ENCODE measurements at regions not wholly inside any gene's neighbourhood (a gene's known extent, or its start where the extent isn't known, plus 50 kb on each side); places are given as distances from the start of the nearest gene placed in this dataset.

GRCh38 chr14:104462651-104463630, 116.6 kb upstream of the C14orf180 start:
- no peak for TF ChIP-seq POLR2AphosphoS5 (IDR thresholded peaks at IDR 0.05; ENCODE audit: low read depth, low read length)
- no peak for TF ChIP-seq POLR2A (IDR thresholded peaks at IDR 0.05; ENCODE audit: low read depth, low read length)
- TF ChIP-seq TAF1 (IDR thresholded peaks at IDR 0.05; ENCODE audit: borderline replicate concordance, low read depth, low read length), result no peak
- FAIRE-seq (no peak), DNase-seq (ENCODE audit: insufficient read length) (no peak)

GRCh38 chr14:104464907-104465306, 114.7 kb upstream of the C14orf180 start:
- TF ChIP-seq POLR2A (IDR thresholded peaks at IDR 0.05; ENCODE audit: low read depth, low read length) (no peak), POLR2AphosphoS5 (IDR thresholded peaks at IDR 0.05; ENCODE audit: low read depth, low read length) (no peak), TAF1 (IDR thresholded peaks at IDR 0.05; ENCODE audit: borderline replicate concordance, low read depth, low read length) (no peak)
- no peak for DNase-seq (ENCODE audit: insufficient read length)
- no peak for FAIRE-seq

GRCh38 chr14:104465482-104466390, 113.8 kb upstream of the C14orf180 start:
- DNase-seq (ENCODE audit: insufficient read length), result no peak
- TF ChIP-seq POLR2A (IDR thresholded peaks at IDR 0.05; ENCODE audit: low read depth, low read length) (no peak), TAF1 (IDR thresholded peaks at IDR 0.05; ENCODE audit: borderline replicate concordance, low read depth, low read length) (no peak), POLR2AphosphoS5 (IDR thresholded peaks at IDR 0.05; ENCODE audit: low read depth, low read length) (no peak)
- FAIRE-seq, result no peak

DNA sequence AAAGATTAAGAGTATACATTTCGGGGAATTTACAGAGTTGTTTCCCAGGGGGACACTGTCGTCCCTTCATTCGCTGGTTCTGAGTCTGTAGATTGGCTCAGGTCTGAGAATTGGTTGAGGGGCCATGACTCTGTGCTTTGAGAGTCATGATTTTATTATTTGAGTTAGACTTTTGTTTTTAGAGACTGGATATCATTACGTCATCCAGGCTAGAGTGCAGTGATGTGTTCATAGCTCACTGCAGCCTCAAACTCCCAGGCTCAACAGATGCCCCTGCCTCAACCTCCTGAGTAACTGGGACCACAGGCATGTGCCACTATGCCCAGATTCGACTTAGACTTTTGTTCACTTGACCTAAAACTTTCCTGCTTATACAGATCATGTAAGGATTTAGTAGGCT, 112.3 kb upstream of the C14orf180 start:
- DNase-seq (ENCODE audit: insufficient read length), result no peak
- FAIRE-seq, result no peak
- no peak for TF ChIP-seq TAF1 (IDR thresholded peaks at IDR 0.05; ENCODE audit: borderline replicate concordance, low read depth, low read length)

- no peak for TF ChIP-seq TAF1 (IDR thresholded peaks at IDR 0.05; ENCODE audit: borderline replicate concordance, low read depth, low read length)
- no peak for TF ChIP-seq POLR2A (IDR thresholded peaks at IDR 0.05; ENCODE audit: low read depth, low read length)
- no peak for TF ChIP-seq POLR2AphosphoS5 (IDR thresholded peaks at IDR 0.05; ENCODE audit: low read depth, low read length)
- FAIRE-seq (no peak), DNase-seq (ENCODE audit: insufficient read length) (no peak)
Observed at GRCh38 chr14:104467641-104468040, 111.9 kb upstream of the C14orf180 start.

DNA sequence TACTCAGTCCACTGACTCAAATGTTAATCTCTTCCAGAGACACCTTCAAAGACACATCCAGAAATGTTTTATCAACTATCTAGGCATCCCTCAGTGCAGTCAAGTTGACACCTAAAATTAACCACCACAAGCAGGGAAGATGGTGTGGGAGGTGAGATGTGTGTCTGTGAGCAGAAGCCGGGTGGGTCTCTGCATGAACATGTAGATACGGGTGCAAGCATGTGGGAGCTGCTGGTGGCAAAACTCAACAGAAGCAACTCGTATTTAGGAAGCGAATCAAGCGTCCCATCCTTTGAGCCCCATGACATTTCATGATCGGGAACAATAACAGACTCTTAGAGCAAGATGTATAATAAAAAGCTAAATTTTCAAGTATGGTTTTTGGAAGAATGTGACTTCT, 110.0 kb upstream of the C14orf180 start:
- TF ChIP-seq POLR2AphosphoS5 (IDR thresholded peaks at IDR 0.05; ENCODE audit: low read depth, low read length), result no peak
- TF ChIP-seq TAF1 (IDR thresholded peaks at IDR 0.05; ENCODE audit: borderline replicate concordance, low read depth, low read length), result no peak
- TF ChIP-seq POLR2A (IDR thresholded peaks at IDR 0.05; ENCODE audit: low read depth, low read length), result no peak
- DNase-seq (ENCODE audit: insufficient read length) (no peak), FAIRE-seq (no peak)

DNA sequence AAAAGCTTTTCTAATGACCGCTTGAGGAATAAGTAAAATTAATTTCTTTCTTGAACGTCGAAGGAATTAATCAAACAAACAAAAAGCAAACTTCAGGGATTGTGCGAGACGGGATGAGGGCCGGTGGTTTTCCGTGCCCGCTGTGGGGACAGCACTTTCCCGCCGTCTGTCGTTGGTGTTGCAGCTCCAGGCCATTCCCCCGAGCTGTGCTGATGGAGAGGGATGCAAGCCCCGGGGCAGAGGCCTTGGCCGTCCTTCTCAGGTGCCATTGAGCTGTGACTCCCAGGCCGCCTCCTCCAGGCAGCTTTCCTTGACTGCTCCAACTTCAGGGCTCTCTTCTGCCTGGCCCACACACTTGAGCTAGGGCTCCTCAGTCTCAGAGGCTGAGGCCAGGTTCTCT, 109.0 kb upstream of the C14orf180 start:
- DNase-seq (ENCODE audit: insufficient read length) (no peak), FAIRE-seq (no peak)
- TF ChIP-seq POLR2A (IDR thresholded peaks at IDR 0.05; ENCODE audit: low read depth, low read length) (no peak), POLR2AphosphoS5 (IDR thresholded peaks at IDR 0.05; ENCODE audit: low read depth, low read length) (no peak), TAF1 (IDR thresholded peaks at IDR 0.05; ENCODE audit: borderline replicate concordance, low read depth, low read length) (no peak)

DNA sequence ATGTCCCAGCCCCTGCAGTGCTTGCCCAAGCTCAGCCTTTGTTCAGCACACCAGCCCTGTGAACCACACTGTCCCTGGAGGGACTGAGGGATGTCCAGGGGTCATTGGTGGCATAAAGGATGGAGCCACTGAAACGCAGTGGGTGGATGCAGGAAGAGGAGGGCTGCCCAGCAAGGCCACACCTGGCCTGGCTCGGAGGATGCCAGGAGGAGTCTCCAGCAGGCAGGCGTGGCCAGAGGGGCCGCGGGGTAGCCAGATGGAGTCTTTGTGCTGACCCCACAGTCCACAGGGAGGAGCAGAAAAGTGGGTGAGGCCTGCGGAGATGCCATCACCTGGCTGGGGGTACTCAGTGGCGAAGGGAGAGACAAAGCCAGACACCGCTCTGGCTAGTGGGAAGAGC, 108.5 kb upstream of the C14orf180 start:
- TF ChIP-seq POLR2AphosphoS5 (IDR thresholded peaks at IDR 0.05; ENCODE audit: low read depth, low read length) (no peak), POLR2A (IDR thresholded peaks at IDR 0.05; ENCODE audit: low read depth, low read length) (no peak), TAF1 (IDR thresholded peaks at IDR 0.05; ENCODE audit: borderline replicate concordance, low read depth, low read length) (no peak)
- FAIRE-seq (no peak), DNase-seq (ENCODE audit: insufficient read length) (no peak)

DNA sequence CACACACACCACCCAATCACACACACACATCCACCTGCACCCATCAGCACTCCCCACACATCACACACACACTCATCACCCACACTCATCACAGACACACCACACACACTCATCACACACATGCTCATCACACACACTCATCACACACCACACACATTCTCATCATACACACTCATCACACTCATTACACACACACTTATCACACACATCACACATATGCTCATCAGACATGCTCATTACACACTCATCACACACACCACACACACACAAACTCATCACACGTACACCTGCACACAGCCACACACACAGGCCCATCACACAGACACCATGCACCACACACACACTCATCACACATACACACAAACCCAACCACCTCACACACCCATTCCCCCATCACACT, 107.5 kb upstream of the C14orf180 start:
- TF ChIP-seq POLR2A (IDR thresholded peaks at IDR 0.05; ENCODE audit: low read depth, low read length) (no peak), TAF1 (IDR thresholded peaks at IDR 0.05; ENCODE audit: borderline replicate concordance, low read depth, low read length) (no peak), POLR2AphosphoS5 (IDR thresholded peaks at IDR 0.05; ENCODE audit: low read depth, low read length) (no peak)
- no peak for DNase-seq (ENCODE audit: insufficient read length)
- no peak for FAIRE-seq

- FAIRE-seq (no peak), DNase-seq (ENCODE audit: insufficient read length) (no peak)
- TF ChIP-seq TAF1 (IDR thresholded peaks at IDR 0.05; ENCODE audit: borderline replicate concordance, low read depth, low read length) (no peak), POLR2A (IDR thresholded peaks at IDR 0.05; ENCODE audit: low read depth, low read length) (no peak), POLR2AphosphoS5 (IDR thresholded peaks at IDR 0.05; ENCODE audit: low read depth, low read length) (no peak)
Observed at GRCh38 chr14:104472536-104473243, 106.9 kb upstream of the C14orf180 start.

DNA sequence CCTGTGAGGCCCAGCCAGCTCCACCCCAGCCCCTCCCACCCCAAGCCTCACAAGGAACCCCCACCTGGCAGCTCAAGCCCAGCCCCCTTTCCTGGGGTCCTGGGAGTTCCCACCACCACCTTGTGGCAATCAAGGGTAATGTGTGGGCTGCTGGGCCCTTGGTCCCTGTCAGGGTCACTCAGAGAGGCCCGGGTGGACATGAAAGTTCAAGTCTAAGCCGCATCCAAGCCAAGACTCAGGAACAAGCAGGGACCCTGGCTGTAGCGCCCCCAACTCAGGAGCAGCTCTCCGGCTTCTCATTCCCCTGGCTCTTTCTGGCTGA, 106.4 kb upstream of the C14orf180 start:
- DNase-seq (ENCODE audit: insufficient read length) (no peak), FAIRE-seq (no peak)
- no peak for TF ChIP-seq POLR2AphosphoS5 (IDR thresholded peaks at IDR 0.05; ENCODE audit: low read depth, low read length)
- no peak for TF ChIP-seq TAF1 (IDR thresholded peaks at IDR 0.05; ENCODE audit: borderline replicate concordance, low read depth, low read length)
- no peak for TF ChIP-seq POLR2A (IDR thresholded peaks at IDR 0.05; ENCODE audit: low read depth, low read length)

All from GM12892 (cell line).